ENCODE measurements at regions not wholly inside any gene's neighbourhood (a gene's known extent, or its start where the extent isn't known, plus 50 kb on each side); places are given as distances from the start of the nearest gene placed in this dataset.

DNA sequence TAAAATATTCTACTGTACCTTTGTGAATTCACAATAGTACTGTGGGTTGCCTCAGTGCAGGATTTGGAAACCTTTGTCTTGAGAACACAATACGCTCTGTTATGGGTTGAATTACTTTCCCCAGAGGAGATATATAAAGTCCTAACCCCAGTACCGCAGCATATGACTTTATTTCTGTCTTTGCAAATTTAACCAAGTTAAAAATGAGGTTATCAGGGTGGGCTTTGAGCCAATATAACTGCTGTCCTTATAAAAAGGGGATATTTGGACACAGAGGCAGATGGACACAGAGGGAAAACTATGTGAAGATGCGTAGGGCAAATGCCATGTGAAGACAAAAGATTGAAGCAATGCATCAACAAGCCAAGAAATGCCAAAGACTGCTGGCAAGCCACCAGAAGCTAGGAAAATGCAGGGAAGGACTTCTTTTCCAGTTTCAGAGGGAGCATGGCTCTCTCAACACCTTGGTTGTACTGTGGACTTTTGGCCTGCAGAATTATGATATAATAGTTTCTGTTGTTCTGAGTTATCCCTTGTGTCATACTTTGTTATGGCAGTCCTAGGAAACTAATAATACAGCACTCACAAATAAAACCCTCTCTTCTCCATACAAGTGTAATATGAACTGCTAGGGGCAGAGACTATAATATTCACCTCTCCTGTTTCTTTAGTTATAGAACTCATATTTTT is 292.6 kb upstream of the SPTLC3 start:
- Histone ChIP-seq H2AFZ (ENCODE audit: low read depth) (no peak overlapping the region), H3K36me3 (ENCODE audit: insufficient read depth) (no peaks in the 10 kb centered on the region), H3K27ac (no peak overlapping the region), H3K4me1 (ENCODE audit: low read depth, poor library complexity, severe bottlenecking) (no peaks in the 10 kb centered on the region), H3K79me2 (ENCODE audit: insufficient read depth, low read depth) (no peaks in the 10 kb centered on the region), H4K20me1 (ENCODE audit: insufficient read depth) (no peaks in the 10 kb centered on the region), H3K27me3 (ENCODE audit: insufficient read depth, low read depth) (no peaks in the 10 kb centered on the region), H3K9ac (no peak overlapping the region), H3K4me3 (IDR thresholded peaks at IDR 0.05; ENCODE audit: insufficient read depth, low read depth, low read length) (no peak overlapping the region), H3K4me2 (no peak overlapping the region)
- TF ChIP-seq, protein P1, sequence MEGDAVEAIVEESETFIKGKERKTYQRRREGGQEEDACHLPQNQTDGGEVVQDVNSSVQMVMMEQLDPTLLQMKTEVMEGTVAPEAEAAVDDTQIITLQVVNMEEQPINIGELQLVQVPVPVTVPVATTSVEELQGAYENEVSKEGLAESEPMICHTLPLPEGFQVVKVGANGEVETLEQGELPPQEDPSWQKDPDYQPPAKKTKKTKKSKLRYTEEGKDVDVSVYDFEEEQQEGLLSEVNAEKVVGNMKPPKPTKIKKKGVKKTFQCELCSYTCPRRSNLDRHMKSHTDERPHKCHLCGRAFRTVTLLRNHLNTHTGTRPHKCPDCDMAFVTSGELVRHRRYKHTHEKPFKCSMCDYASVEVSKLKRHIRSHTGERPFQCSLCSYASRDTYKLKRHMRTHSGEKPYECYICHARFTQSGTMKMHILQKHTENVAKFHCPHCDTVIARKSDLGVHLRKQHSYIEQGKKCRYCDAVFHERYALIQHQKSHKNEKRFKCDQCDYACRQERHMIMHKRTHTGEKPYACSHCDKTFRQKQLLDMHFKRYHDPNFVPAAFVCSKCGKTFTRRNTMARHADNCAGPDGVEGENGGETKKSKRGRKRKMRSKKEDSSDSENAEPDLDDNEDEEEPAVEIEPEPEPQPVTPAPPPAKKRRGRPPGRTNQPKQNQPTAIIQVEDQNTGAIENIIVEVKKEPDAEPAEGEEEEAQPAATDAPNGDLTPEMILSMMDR (conservative IDR thresholded peaks at IDR 0.05; ENCODE audit: low read depth, low read length), result no peak

DNA sequence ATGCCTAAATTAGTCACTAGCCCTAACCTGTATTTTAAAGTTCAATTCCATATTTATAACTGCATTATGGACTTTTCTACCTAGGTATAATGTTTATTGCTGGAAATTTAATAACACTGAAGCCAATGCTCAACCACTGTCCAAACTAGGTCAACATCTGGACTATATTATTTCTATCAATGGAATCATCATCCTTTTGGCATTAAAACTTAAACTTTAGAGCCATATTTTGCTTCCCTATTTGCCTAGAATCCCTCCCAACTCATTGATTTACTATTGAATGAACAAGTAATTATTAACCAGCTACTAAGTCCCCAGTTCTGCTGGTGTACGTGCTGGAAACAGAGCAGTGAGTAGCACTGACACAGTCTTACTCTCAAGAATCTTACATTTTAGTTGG is 291.7 kb upstream of the SPTLC3 start:
- Histone ChIP-seq H3K4me1 (ENCODE audit: low read depth, poor library complexity, severe bottlenecking) (no peaks in the 10 kb centered on the region), H3K27me3 (ENCODE audit: insufficient read depth, low read depth) (no peaks in the 10 kb centered on the region), H4K20me1 (ENCODE audit: insufficient read depth) (no peaks in the 10 kb centered on the region), H3K79me2 (ENCODE audit: insufficient read depth, low read depth) (no peaks in the 10 kb centered on the region), H3K36me3 (ENCODE audit: insufficient read depth) (no peaks in the 10 kb centered on the region), H3K9ac (no peak overlapping the region), H3K4me3 (IDR thresholded peaks at IDR 0.05; ENCODE audit: insufficient read depth, low read depth, low read length) (no peak overlapping the region), H3K27ac (no peak overlapping the region), H3K4me2 (no peak overlapping the region), H2AFZ (ENCODE audit: low read depth) (no peak overlapping the region)
- TF ChIP-seq, protein P1 (conservative IDR thresholded peaks at IDR 0.05; ENCODE audit: low read depth, low read length), result no peak

DNA sequence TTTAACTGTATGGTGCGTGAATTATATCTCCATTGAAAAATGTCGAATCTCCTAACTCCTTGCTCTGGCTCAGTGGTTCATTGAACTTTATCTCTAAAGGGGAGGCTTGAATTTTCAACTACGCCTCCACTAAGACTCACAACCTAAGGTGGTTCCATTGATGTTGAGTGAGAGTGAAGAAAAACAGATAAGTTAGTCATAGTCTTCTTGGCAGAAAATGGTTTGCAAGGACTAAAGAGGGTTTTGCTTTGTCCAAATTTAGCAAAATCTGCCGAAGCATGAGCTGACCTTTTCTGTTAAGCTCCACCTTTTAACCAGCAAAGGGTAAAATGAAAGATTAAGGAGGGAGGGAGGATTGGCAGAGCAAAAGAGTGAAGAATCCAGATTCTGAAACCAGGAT is 290.2 kb upstream of the SPTLC3 start:
- H3K79me2 ChIP-seq (ENCODE audit: insufficient read depth, low read depth), result no peaks in the 10 kb centered on the region
- no peaks in the 10 kb centered on the region for H3K36me3 ChIP-seq (ENCODE audit: insufficient read depth)
- TF ChIP-seq, protein P1 (conservative IDR thresholded peaks at IDR 0.05; ENCODE audit: low read depth, low read length), result no peak
- no peaks in the 10 kb centered on the region for H4K20me1 ChIP-seq (ENCODE audit: insufficient read depth)
- H3K27me3 ChIP-seq (ENCODE audit: insufficient read depth, low read depth), result no peaks in the 10 kb centered on the region
- H2AFZ ChIP-seq (ENCODE audit: low read depth), result no peak overlapping the region
- no peak overlapping the region for H3K27ac ChIP-seq
- no peak overlapping the region for H3K9ac ChIP-seq
- no peaks in the 10 kb centered on the region for H3K4me1 ChIP-seq (ENCODE audit: low read depth, poor library complexity, severe bottlenecking)
- no peak overlapping the region for H3K4me3 ChIP-seq (IDR thresholded peaks at IDR 0.05; ENCODE audit: insufficient read depth, low read depth, low read length)
- no peak overlapping the region for H3K4me2 ChIP-seq

DNA sequence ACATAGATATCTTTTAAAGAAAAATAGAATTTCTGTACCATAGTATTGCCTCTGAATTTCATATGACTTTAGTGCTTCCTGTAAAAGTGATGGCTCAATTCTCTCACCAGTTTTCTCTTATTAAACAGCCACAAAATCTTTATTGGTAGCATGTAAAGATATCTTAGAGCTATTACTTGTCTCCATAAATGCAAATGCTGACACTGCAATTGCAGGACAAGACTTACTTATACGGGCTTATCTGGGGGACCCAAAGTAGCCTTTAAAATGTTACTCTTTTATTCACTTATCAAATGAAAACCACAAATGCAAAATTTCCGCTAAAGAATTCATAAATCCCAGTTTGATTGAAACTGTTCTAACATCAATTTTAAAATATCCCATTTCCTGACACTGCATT is 287.1 kb upstream of the SPTLC3 start:
- no peak overlapping the region for H2AFZ ChIP-seq (ENCODE audit: low read depth)
- H3K27ac ChIP-seq, result no peak overlapping the region
- H3K4me3 ChIP-seq (IDR thresholded peaks at IDR 0.05; ENCODE audit: insufficient read depth, low read depth, low read length), result no peak overlapping the region
- H3K4me2 ChIP-seq, result no peak overlapping the region
- H3K4me1 ChIP-seq (ENCODE audit: low read depth, poor library complexity, severe bottlenecking), result no peaks in the 10 kb centered on the region
- no peaks in the 10 kb centered on the region for H4K20me1 ChIP-seq (ENCODE audit: insufficient read depth)
- no peaks in the 10 kb centered on the region for H3K79me2 ChIP-seq (ENCODE audit: insufficient read depth, low read depth)
- H3K36me3 ChIP-seq (ENCODE audit: insufficient read depth), result no peaks in the 10 kb centered on the region
- TF ChIP-seq, protein P1 (conservative IDR thresholded peaks at IDR 0.05; ENCODE audit: low read depth, low read length), result no peak
- H3K27me3 ChIP-seq (ENCODE audit: insufficient read depth, low read depth), result no peaks in the 10 kb centered on the region
- no peak overlapping the region for H3K9ac ChIP-seq

Measured in KMS-11 (cell line).